ENCODE measurements at regions not wholly inside any gene's neighbourhood (a gene's known extent, or its start where the extent isn't known, plus 50 kb on each side); places are given as distances from the start of the nearest gene placed in this dataset.

GRCh38 chr1:58214674-58215073 lies 331.9 kb downstream of the OMA1 start:
- Histone ChIP-seq H3K4me2 (replicated peaks; ENCODE audit: extremely low read depth, low read length, poor library complexity, severe bottlenecking) (no peak overlapping the region), H3K9ac (ENCODE audit: insufficient read depth, low read length, poor library complexity, severe bottlenecking) (no peak overlapping the region), H3K36me3 (replicated peaks in 1 of 2; ENCODE audit: control insufficient read depth in 1 of 2, insufficient read depth in 2 of 2, low read length in 2 of 2) (no peaks in the 10 kb centered on the region), H2AFZ (ENCODE audit: insufficient read depth, low read depth, low read length, poor library complexity, severe bottlenecking) (no peak overlapping the region), H3K4me1 (ENCODE audit: control insufficient read depth in 1 of 2, insufficient read depth in 2 of 2, low read length in 2 of 2) (no peaks in the 10 kb centered on the region), H3K4me3 (replicated peaks in 1 of 3; ENCODE audit: low read depth in 2 of 3, low read length in 3 of 3) (no peak overlapping the region), H4K20me1 (ENCODE audit: insufficient read depth, low read length) (no peaks in the 10 kb centered on the region), H3K79me2 (ENCODE audit: insufficient read depth, low read length) (no peaks in the 10 kb centered on the region), H3K27ac (ENCODE audit: low read depth in 1 of 2, low read length in 2 of 2) (no peak overlapping the region), H3K27me3 (ENCODE audit: control insufficient read depth in 2 of 2, insufficient read depth in 2 of 2, low read length in 2 of 2) (no peaks in the 10 kb centered on the region), H3K9me3 (replicated peaks in 1 of 2; ENCODE audit: control insufficient read depth in 1 of 2, insufficient read depth in 1 of 2, low read length in 2 of 2) (no peaks in the 10 kb centered on the region)
- Mint-ChIP-seq H3K36me3 (no peaks in the 10 kb centered on the region), H3K4me3 (no peak overlapping the region), H3K9me3 (peaks cover 0 to 4% (median 0%) of the 10 kb centered on the region in 7 donors), H3K27ac (no peak overlapping the region), H3K27me3 (ENCODE audit: low read depth in 3 of 3) (peaks cover 0 to 5% (median 2%) of the 10 kb centered on the region in 3 donors), H3K4me1 (no peaks in the 10 kb centered on the region)
- WGBS (ENCODE audit: insufficient coverage), result no CpG with 5 or more reads among the region's 1 CpG
- no peak for TF ChIP-seq CTCF (IDR thresholded peaks at IDR 0.05)
- intact Hi-C loops (cut with micrococcal nuclease), result no loop called here
- DNase-seq, result no peak

DNA sequence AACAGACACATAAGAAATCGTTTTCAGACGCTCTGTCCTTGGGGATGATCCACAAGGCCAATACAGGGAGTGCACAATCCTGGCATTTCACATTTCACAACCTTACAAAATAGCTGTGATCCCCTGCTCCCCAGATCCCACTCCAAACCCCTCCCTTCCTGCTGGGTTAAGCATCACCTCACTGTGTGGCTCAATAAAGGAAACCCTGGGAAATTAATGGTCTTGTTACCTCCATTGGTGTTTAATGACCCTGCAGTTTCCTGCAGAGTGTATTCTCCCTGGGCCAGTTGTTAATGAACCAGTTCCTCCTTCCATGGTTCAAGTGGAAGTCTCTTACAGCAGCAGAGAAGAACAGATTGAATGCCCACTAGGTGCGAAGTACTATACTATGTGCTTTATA lies 334.7 kb downstream of the OMA1 start:
- 100% methylated on average over 1 of the region's 3 CpGs for WGBS (ENCODE audit: insufficient coverage)
- Histone ChIP-seq H3K36me3 (replicated peaks in 1 of 2; ENCODE audit: control insufficient read depth in 1 of 2, insufficient read depth in 2 of 2, low read length in 2 of 2) (no peaks in the 10 kb centered on the region), H3K4me3 (replicated peaks in 1 of 3; ENCODE audit: low read depth in 2 of 3, low read length in 3 of 3) (no peak overlapping the region), H3K4me1 (ENCODE audit: control insufficient read depth in 1 of 2, insufficient read depth in 2 of 2, low read length in 2 of 2) (no peaks in the 10 kb centered on the region), H3K79me2 (ENCODE audit: insufficient read depth, low read length) (no peaks in the 10 kb centered on the region), H3K27ac (ENCODE audit: low read depth in 1 of 2, low read length in 2 of 2) (no peak overlapping the region), H3K27me3 (ENCODE audit: control insufficient read depth in 2 of 2, insufficient read depth in 2 of 2, low read length in 2 of 2) (no peaks in the 10 kb centered on the region), H4K20me1 (ENCODE audit: insufficient read depth, low read length) (no peaks in the 10 kb centered on the region), H2AFZ (ENCODE audit: insufficient read depth, low read depth, low read length, poor library complexity, severe bottlenecking) (no peak overlapping the region), H3K9ac (ENCODE audit: insufficient read depth, low read length, poor library complexity, severe bottlenecking) (no peak overlapping the region), H3K4me2 (replicated peaks; ENCODE audit: extremely low read depth, low read length, poor library complexity, severe bottlenecking) (no peak overlapping the region), H3K9me3 (replicated peaks in 1 of 2; ENCODE audit: control insufficient read depth in 1 of 2, insufficient read depth in 1 of 2, low read length in 2 of 2) (no peaks in the 10 kb centered on the region)
- Mint-ChIP-seq H3K4me1 (no peaks in the 10 kb centered on the region), H3K4me3 (no peak overlapping the region), H3K36me3 (no peaks in the 10 kb centered on the region), H3K27me3 (ENCODE audit: low read depth in 3 of 3) (peaks cover 0 to 3% (median 0%) of the 10 kb centered on the region in 3 donors), H3K9me3 (peaks cover 0 to 4% (median 1%) of the 10 kb centered on the region in 7 donors), H3K27ac (no peak overlapping the region)
- DNase-seq, result no peak
- intact Hi-C loops (cut with micrococcal nuclease), result no loop called here
- no peak for TF ChIP-seq CTCF (IDR thresholded peaks at IDR 0.05)
